DOHH2 (cell line): ENCODE measurements at regions not wholly inside any gene's neighbourhood (a gene's known extent, or its start where the extent isn't known, plus 50 kb on each side); places are given as distances from the start of the nearest gene placed in this dataset.

ENCODE experiments used
- EZH2phosphoT487 ChIP-seq: fragments of 200-600 bp; sonication (generic); IDR thresholded peaks from 2 replicates; pipeline ENCODE4 v1.6.1; 2017; ENCODE audit warnings: borderline replicate concordance, mild to moderate bottlenecking, antibody characterized with exemption, low read length, moderate library complexity, mixed read lengths
- TF ChIP-seq, protein P1 (sequence below): fragments of 200-600 bp; sonication (generic); IDR thresholded peaks from one replicate; pipeline ENCODE4 v1.5.1; 2014; ENCODE audit warnings: antibody characterized with exemption, mild to moderate bottlenecking, low read depth, low read length; ENCODE audit not compliant: poor library complexity, severe bottlenecking

DNA sequence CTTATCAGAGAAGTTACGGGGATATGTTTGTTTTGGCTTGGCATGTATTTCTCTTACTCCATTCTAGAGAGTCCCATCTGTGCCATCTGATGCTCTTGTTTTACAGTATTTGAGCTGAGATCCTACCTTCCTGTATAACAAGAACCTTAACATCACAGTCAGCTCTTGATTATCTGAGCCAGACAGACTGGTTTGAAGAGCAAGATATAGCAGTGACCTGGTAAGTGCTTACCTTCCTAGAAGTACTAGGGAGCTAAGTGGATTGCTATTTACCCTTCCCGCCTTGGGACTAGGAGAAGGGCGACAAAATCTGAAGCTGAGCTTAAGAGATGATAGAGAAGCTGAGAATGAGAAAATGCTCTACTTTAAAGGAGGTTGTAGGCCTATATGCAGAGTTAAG, 235.3 kb downstream of the CSNK2A3 start:
- TF ChIP-seq, protein P1, sequence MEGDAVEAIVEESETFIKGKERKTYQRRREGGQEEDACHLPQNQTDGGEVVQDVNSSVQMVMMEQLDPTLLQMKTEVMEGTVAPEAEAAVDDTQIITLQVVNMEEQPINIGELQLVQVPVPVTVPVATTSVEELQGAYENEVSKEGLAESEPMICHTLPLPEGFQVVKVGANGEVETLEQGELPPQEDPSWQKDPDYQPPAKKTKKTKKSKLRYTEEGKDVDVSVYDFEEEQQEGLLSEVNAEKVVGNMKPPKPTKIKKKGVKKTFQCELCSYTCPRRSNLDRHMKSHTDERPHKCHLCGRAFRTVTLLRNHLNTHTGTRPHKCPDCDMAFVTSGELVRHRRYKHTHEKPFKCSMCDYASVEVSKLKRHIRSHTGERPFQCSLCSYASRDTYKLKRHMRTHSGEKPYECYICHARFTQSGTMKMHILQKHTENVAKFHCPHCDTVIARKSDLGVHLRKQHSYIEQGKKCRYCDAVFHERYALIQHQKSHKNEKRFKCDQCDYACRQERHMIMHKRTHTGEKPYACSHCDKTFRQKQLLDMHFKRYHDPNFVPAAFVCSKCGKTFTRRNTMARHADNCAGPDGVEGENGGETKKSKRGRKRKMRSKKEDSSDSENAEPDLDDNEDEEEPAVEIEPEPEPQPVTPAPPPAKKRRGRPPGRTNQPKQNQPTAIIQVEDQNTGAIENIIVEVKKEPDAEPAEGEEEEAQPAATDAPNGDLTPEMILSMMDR, result no peak
- no peak for TF ChIP-seq EZH2phosphoT487
